HepG2 (cell line): ENCODE measurements at regions not wholly inside any gene's neighbourhood (a gene's known extent, or its start where the extent isn't known, plus 50 kb on each side); places are given as distances from the start of the nearest gene placed in this dataset.

ENCODE experiments used
- ATAC-seq: fragments of 200-7000 bp; cut with Tn5 transposase; 3 replicates; pipeline ENCODE4 v1.9.1; 2020; ENCODE audit warnings: mild to moderate bottlenecking, moderate library complexity
- BruUV-seq: library from RNA; stranded (reverse); fragments of 400-500 nt; replicated peaks from 2 replicates; lab custom pipeline; 2021; lab: Mats Ljungman, UMichigan
- CTCF ChIA-PET: fragments of 300-600 bp; formaldehyde crosslinking; extraction: SDS; loops from one replicate; lab custom pipeline; 2021; ENCODE audit warnings: low total read pairs, inconsistent platforms, low intra/inter-chr PET ratio; lab: Yijun Ruan, JAX
- POLR2A ChIA-PET: fragments of 350-600 bp; sonication (Branson Sonifier 250); formaldehyde crosslinking; loops from one replicate; lab custom pipeline; 2020; ENCODE audit warnings: antibody characterized with exemption, inconsistent platforms; lab: Yijun Ruan, JAX
- DNase-seq: peaks from one replicate; pipeline ENCODE4 v3.0.0-alpha.2; 2015; ENCODE audit warnings: low spot score
- FAIRE-seq: peaks from 3 replicates; lab custom pipeline; 2011; peaks lifted over from hg19 to GRCh38; lab: Jason Lieb, UNC
- H2AFZ ChIP-seq: one replicate; pipeline ENCODE4 v1.6.1; 2011; ENCODE audit warnings: low read length, inconsistent platforms
- H3K27ac ChIP-seq: fragments of 300-600 bp; 3 replicates; pipeline ENCODE4 v1.8.0; 2011; ENCODE audit warnings: mixed run types, mild to moderate bottlenecking, mixed read lengths, low read length, inconsistent platforms; ENCODE audit not compliant: insufficient read depth; ENCODE audit errors: extremely low read length
- H3K27me3 ChIP-seq, 2 experiments: fragments of 200-600 bp in 1 of 2; 2 replicates in 1 of 2; 3 replicates in 1 of 2; pipeline versions ENCODE4 v1.6.0 to v1.8.0; 2011; ENCODE audit warnings: low read length in 2 of 2, mild to moderate bottlenecking in 2 of 2, moderate library complexity in 2 of 2, inconsistent platforms in 1 of 2; ENCODE audit not compliant: insufficient read depth in 2 of 2, control insufficient read depth in 1 of 2
- H3K36me3 ChIP-seq, 2 experiments: fragments of 200-600 bp in 1 of 2; replicated peaks in 1 of 2; 2 replicates in 1 of 2; 3 replicates in 1 of 2; pipeline versions ENCODE4 v1.5.1 to v1.8.0; 2011; ENCODE audit warnings: low read length in 2 of 2, inconsistent platforms in 1 of 2; ENCODE audit not compliant: insufficient read depth in 2 of 2, control insufficient read depth in 1 of 2
- H3K4me1 ChIP-seq: 2 replicates; pipeline ENCODE4 v1.5.1; 2012; ENCODE audit warnings: low read length, inconsistent platforms; ENCODE audit not compliant: insufficient read depth
- H3K4me2 ChIP-seq: 2 replicates; pipeline ENCODE4 v1.6.0; 2011; ENCODE audit warnings: low read depth, low read length, inconsistent platforms
- H3K4me3 ChIP-seq, 3 experiments: fragments of 200-600 bp in 1 of 3; sonication (generic), shearing (Covaris generic) in 1 of 3; replicated peaks in 1 of 3; 2 replicates each; pipeline ENCODE4 v1.5.1; 2011 to 2016; ENCODE audit warnings: low read length in 3 of 3, inconsistent platforms in 2 of 3, low read depth in 2 of 3, mild to moderate bottlenecking in 2 of 3, control low read depth in 1 of 3, mixed read lengths in 1 of 3; ENCODE audit not compliant: insufficient read depth in 1 of 3
- H3K79me2 ChIP-seq: one replicate; pipeline ENCODE4 v1.6.1; 2011; ENCODE audit warnings: low read length, inconsistent platforms; ENCODE audit not compliant: insufficient read depth
- H3K9ac ChIP-seq: 2 replicates; pipeline ENCODE4 v1.6.0; 2011; ENCODE audit warnings: mild to moderate bottlenecking, low read depth, low read length, inconsistent platforms; ENCODE audit not compliant: insufficient read depth
- H3K9me3 ChIP-seq: 2 replicates; pipeline ENCODE4 v1.5.1; 2012; ENCODE audit warnings: mild to moderate bottlenecking, low read length
- H4K20me1 ChIP-seq: 2 replicates; pipeline ENCODE4 v1.6.0; 2011; ENCODE audit warnings: inconsistent platforms, mild to moderate bottlenecking, low read length, moderate library complexity; ENCODE audit not compliant: insufficient read depth
- JUNB ChIP-seq: sonication (generic); formaldehyde crosslinking; IDR thresholded peaks from 2 replicates; pipeline ENCODE4 v1.8.0; 2022; ENCODE audit warnings: missing genetic modification reagents, mild to moderate bottlenecking, borderline replicate concordance
- MIER3 ChIP-seq: IDR thresholded peaks from 2 replicates; pipeline ENCODE4 v1.6.1; 2016; ENCODE audit warnings: missing compliant biosample characterization, borderline replicate concordance
- MZF1 ChIP-seq: sonication (generic); formaldehyde crosslinking; IDR thresholded peaks from 2 replicates; pipeline ENCODE4 v1.8.1; 2023; ENCODE audit warnings: mild to moderate bottlenecking, missing genetic modification reagents, borderline replicate concordance
- PAF1 ChIP-seq: IDR thresholded peaks from 2 replicates; pipeline ENCODE4 v1.6.1; 2016; ENCODE audit warnings: missing genetic modification reagents, missing compliant biosample characterization
- PHF5A ChIP-seq: IDR thresholded peaks from one replicate; pipeline ENCODE4 v1.6.1; 2018; ENCODE audit warnings: low read depth, missing genetic modification reagents; ENCODE audit not compliant: unreplicated experiment
- RFXANK ChIP-seq: IDR thresholded peaks from 2 replicates; pipeline ENCODE4 v1.6.1; 2016
- ZFP36 ChIP-seq: fragments of 150-350 bp; IDR thresholded peaks from 2 replicates; pipeline ENCODE4 v1.6.1; 2018; ENCODE audit warnings: borderline replicate concordance, low read length, low read depth; ENCODE audit not compliant: partially characterized antibody
- ZNF207 ChIP-seq: fragments of 450-650 bp; IDR thresholded peaks from 2 replicates; pipeline ENCODE4 v1.6.1; 2016; ENCODE audit warnings: antibody characterized with exemption, borderline replicate concordance
- ZNF496 ChIP-seq: sonication (generic); formaldehyde crosslinking; IDR thresholded peaks from 2 replicates; pipeline ENCODE4 v1.8.1; 2023; ENCODE audit warnings: mild to moderate bottlenecking, moderate library complexity, missing genetic modification reagents; ENCODE audit not compliant: insufficient replicate concordance
- ZNF703 ChIP-seq: sonication (generic); formaldehyde crosslinking; IDR thresholded peaks from 2 replicates; pipeline ENCODE4 v1.5.1; 2020; ENCODE audit warnings: missing genetic modification reagents, mild to moderate bottlenecking, moderate library complexity, borderline replicate concordance
- ZNF776 ChIP-seq: sonication (generic); formaldehyde crosslinking; IDR thresholded peaks from 2 replicates; pipeline ENCODE4 v1.4.0; 2020; ENCODE audit warnings: mild to moderate bottlenecking, missing genetic modification reagents
- WGBS: methylation state at CpG from one replicate; pipeline ENCODE4 v1.1.6; 2017; ENCODE audit warnings: low lambda C conversion rate; 5-methylcytosine and 5-hydroxymethylcytosine counted together
- in situ Hi-C: cut with HindIII; loops from 2 replicates; pipeline ENCODE4 v1.10.0; 2017; ENCODE audit warnings: low pct_unique_long_range_greater_than_20kb; ENCODE audit not compliant: extremely low pct_ligation_motif_present
- intact Hi-C: fragments of 100-400 bp; cut with micrococcal nuclease; formaldehyde crosslinking; loops from one replicate; pipeline ENCODE4 v1.10.0; 2022; ENCODE audit not compliant: unreplicated experiment
- TF ChIP-seq, protein P1 (sequence below): sonication (generic); formaldehyde crosslinking; IDR thresholded peaks from 2 replicates; pipeline ENCODE4 v1.8.0; 2023; ENCODE audit warnings: mild to moderate bottlenecking, missing genetic modification reagents
- TF ChIP-seq, protein P2 (sequence below): sonication (generic); formaldehyde crosslinking; IDR thresholded peaks from 2 replicates; pipeline ENCODE4 v1.5.1; 2020; ENCODE audit warnings: missing genetic modification reagents, mild to moderate bottlenecking, borderline replicate concordance

DNA sequence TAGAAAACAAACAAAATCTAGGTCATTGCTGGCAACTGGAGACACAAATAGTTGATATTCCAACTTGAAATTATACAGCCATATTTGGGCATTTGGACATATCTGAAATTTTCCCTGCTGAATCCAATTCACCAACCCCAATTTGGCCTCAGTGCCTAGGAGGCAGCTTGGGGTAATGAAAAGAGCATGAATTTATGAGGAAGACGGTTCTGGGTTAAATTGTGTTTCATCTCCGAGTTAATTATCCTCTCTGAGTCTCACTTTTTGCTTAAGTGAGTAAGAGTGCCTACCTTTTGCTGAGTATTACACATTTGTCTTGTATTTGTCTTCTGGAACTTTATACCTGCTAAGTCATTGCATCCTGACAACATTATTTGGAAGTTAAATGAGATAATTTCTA is 1906.8 kb upstream of the PIK3C3 start:
- Histone ChIP-seq H4K20me1 (no peaks in the 10 kb centered on the region), H2AFZ (no peak overlapping the region), H3K27me3 (no peaks in the 10 kb centered on the region), H3K9me3 (no peaks in the 10 kb centered on the region), H3K4me2 (no peak overlapping the region), H3K4me1 (no peaks in the 10 kb centered on the region), H3K9ac (no peak overlapping the region), H3K36me3 (no peaks in the 10 kb centered on the region), H3K4me3 (no peak overlapping the region), H3K79me2 (no peaks in the 10 kb centered on the region), H3K27ac (no peak overlapping the region)
- in situ Hi-C loops (no loop called here), intact Hi-C loops (no loop called here)
- ATAC-seq: no peak
- WGBS: 7% methylated on average over 2 of the region's 2 CpGs
- ChIA-PET CTCF (no interaction called here), POLR2A (no interaction called here)
- no peak for TF ChIP-seq MIER3
- no peak for TF ChIP-seq ZNF703
- no peak for TF ChIP-seq PHF5A (CRISPR knock-in tag)
- TF ChIP-seq, protein P1, sequence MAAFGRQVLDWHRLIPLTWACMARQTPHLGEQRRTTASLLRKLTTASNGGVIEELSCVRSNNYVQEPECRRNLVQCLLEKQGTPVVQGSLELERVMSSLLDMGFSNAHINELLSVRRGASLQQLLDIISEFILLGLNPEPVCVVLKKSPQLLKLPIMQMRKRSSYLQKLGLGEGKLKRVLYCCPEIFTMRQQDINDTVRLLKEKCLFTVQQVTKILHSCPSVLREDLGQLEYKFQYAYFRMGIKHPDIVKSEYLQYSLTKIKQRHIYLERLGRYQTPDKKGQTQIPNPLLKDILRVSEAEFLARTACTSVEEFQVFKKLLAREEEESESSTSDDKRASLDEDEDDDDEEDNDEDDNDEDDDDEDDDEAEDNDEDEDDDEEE (CRISPR knock-in tag): no peak
- no peak for TF ChIP-seq JUNB
- no peak for TF ChIP-seq ZNF207
- TF ChIP-seq ZNF776 (CRISPR knock-in tag): no peak
- TF ChIP-seq, protein P2, sequence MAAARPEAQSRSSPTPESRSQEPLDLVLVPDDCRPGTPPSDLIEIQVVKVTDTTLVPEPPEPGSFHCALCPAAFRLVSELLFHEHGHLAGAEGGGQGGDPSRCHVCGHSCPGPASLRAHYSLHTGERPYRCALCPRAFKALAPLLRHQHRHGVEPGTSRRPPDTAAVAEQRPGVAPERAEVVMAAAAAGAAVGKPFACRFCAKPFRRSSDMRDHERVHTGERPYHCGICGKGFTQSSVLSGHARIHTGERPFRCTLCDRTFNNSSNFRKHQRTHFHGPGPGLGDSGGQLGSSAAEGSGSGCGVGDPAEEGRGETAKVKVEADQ (CRISPR knock-in tag): no peak
- TF ChIP-seq MZF1 (CRISPR knock-in tag): no peak
- TF ChIP-seq RFXANK (CRISPR knock-in tag): no peak
- TF ChIP-seq ZFP36: no peak
- TF ChIP-seq ZNF496: no peak
- TF ChIP-seq PAF1 (CRISPR knock-in tag): no peak
- no peak for FAIRE-seq
- no TSS peak for BruUV-seq
- no peak for DNase-seq
